ENCODE measurements at regions not wholly inside any gene's neighbourhood (a gene's known extent, or its start where the extent isn't known, plus 50 kb on each side); places are given as distances from the start of the nearest gene placed in this dataset.
"Not testable (repeated sequence)": the region's sequence is repeated elsewhere in the genome, so short reads cannot be mapped to it uniquely, and the experiment has no call there.

GRCh38 chrX:39676434-39676833 lies 421.3 kb downstream of the BCOR start:
- no peak for DNase-seq (ENCODE audit: low read depth)

- DNase-seq (ENCODE audit: low read depth) = no peak
Observed at GRCh38 chrX:39677585-39677977, 420.2 kb downstream of the BCOR start.

GRCh38 chrX:39677978-39678791 lies 419.6 kb downstream of the BCOR start:
- no peak for DNase-seq (ENCODE audit: low read depth)

- no peak for DNase-seq (ENCODE audit: low read depth)
Observed at GRCh38 chrX:39678914-39679313, 418.8 kb downstream of the BCOR start.

- no peak for DNase-seq (ENCODE audit: low read depth)
Observed at GRCh38 chrX:39679497-39680157, 418.1 kb downstream of the BCOR start.

GRCh38 chrX:39681885-39682284 lies 415.9 kb downstream of the BCOR start:
- DNase-seq (ENCODE audit: low read depth) = no peak

- DNase-seq (ENCODE audit: low read depth) = no peak
Observed at GRCh38 chrX:39682778-39683177, 415.0 kb downstream of the BCOR start.

- DNase-seq (ENCODE audit: low read depth) = no peak
Observed at GRCh38 chrX:39688219-39688575, 409.6 kb downstream of the BCOR start.

- DNase-seq (ENCODE audit: low read depth) = no peak
Observed at GRCh38 chrX:39688576-39689375, 409.0 kb downstream of the BCOR start.

GRCh38 chrX:39689376-39690104 lies 408.2 kb downstream of the BCOR start:
- DNase-seq (ENCODE audit: low read depth) = no peak

- DNase-seq (ENCODE audit: low read depth) = no peak
Observed at GRCh38 chrX:39690541-39691415, 407.0 kb downstream of the BCOR start.

GRCh38 chrX:39691724-39692123 lies 406.0 kb downstream of the BCOR start:
- DNase-seq (ENCODE audit: low read depth) = no peak

GRCh38 chrX:39692796-39693195 lies 405.0 kb downstream of the BCOR start:
- DNase-seq (ENCODE audit: low read depth) = no peak

GRCh38 chrX:39693298-39693697 lies 404.5 kb downstream of the BCOR start:
- no peak for DNase-seq (ENCODE audit: low read depth)

- not testable (repeated sequence) for DNase-seq (ENCODE audit: low read depth)
Observed at GRCh38 chrX:39702636-39703035, 395.1 kb downstream of the BCOR start.

- no peak for DNase-seq (ENCODE audit: low read depth)
Observed at GRCh38 chrX:39703307-39703706, 394.5 kb downstream of the BCOR start.

- DNase-seq (ENCODE audit: low read depth) = no peak
Observed at GRCh38 chrX:39704590-39704989, 393.2 kb downstream of the BCOR start.

GRCh38 chrX:39705290-39705689 lies 392.5 kb downstream of the BCOR start:
- no peak for DNase-seq (ENCODE audit: low read depth)

GRCh38 chrX:39709364-39709763 lies 388.4 kb downstream of the BCOR start:
- DNase-seq (ENCODE audit: low read depth) = no peak

GRCh38 chrX:39709812-39710211 lies 387.9 kb downstream of the BCOR start:
- no peak for DNase-seq (ENCODE audit: low read depth)

- DNase-seq (ENCODE audit: low read depth) = no peak
Observed at GRCh38 chrX:39710776-39711175, 387.0 kb downstream of the BCOR start.
